ENCODE measurements at regions not wholly inside any gene's neighbourhood (a gene's known extent, or its start where the extent isn't known, plus 50 kb on each side); places are given as distances from the start of the nearest gene placed in this dataset.
"Not testable (repeated sequence)": the region's sequence is repeated elsewhere in the genome, so short reads cannot be mapped to it uniquely, and the experiment has no call there.

- Histone ChIP-seq H3K9me3 (ENCODE audit: control extremely low read depth in 1 of 5, control insufficient read depth in 4 of 5, insufficient read depth in 2 of 5, low read depth in 1 of 5, low read length in 4 of 5) (peaks cover 0 to 2% (median 0%) of the 10 kb centered on the region in 5 experiments), H3K27me3 (replicated peaks in 2 of 5; ENCODE audit: control insufficient read depth in 4 of 5, insufficient read depth in 5 of 5, low read length in 4 of 5) (no peaks in the 10 kb centered on the region), H3K4me3 (ENCODE audit: control insufficient read depth in 1 of 7, extremely low read depth in 1 of 7, insufficient read depth in 4 of 7, low read depth in 2 of 7, low read length in 6 of 7) (no peak overlapping the region), H3K27ac (ENCODE audit: insufficient read depth in 1 of 2, low read depth in 1 of 2, low read length in 2 of 2, poor library complexity in 1 of 2, severe bottlenecking in 2 of 2) (no peak overlapping the region), H3K4me1 (ENCODE audit: control extremely low read depth in 1 of 4, control insufficient read depth in 4 of 4, insufficient read depth in 4 of 4, low read length in 3 of 4) (no peaks in the 10 kb centered on the region), H3K36me3 (ENCODE audit: control insufficient read depth in 4 of 4, insufficient read depth in 4 of 4, low read length in 3 of 4) (no peaks in the 10 kb centered on the region)
- no peak for DNase-seq
- ChIA-PET CTCF (no interaction called here), POLR2A (no interaction called here)
- WGBS (ENCODE audit: insufficient coverage), result no CpG with 5 or more reads among the region's 4 CpGs
Measured at GRCh38 chr5:87588316-87588715, 175.6 kb upstream of the CCNH start.

DNA sequence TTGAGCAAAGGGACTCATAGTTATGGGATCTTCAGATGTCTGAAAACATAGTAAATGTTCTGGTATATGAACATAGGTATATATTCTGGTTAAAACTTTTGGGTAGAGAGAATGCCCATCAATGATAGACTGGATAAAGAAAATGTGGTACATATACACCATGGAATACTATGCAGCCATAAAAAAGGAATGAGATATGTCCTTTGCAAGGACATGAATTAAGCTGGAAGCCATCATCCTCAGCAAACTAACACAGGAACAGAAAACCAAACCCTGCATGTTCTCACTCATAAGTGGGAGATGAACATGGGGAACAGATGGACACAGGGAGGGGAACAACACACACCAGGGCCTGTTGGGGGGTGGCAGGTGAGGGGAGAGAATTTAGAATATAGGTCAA is 171.0 kb upstream of the CCNH start:
- H3K4me3 ChIP-seq (ENCODE audit: control insufficient read depth in 1 of 7, extremely low read depth in 1 of 7, insufficient read depth in 4 of 7, low read depth in 2 of 7, low read length in 6 of 7); H3K36me3 ChIP-seq (ENCODE audit: control insufficient read depth in 4 of 4, insufficient read depth in 4 of 4, low read length in 3 of 4); H3K4me1 ChIP-seq (ENCODE audit: control extremely low read depth in 1 of 4, control insufficient read depth in 4 of 4, insufficient read depth in 4 of 4, low read length in 3 of 4); H3K9me3 ChIP-seq (ENCODE audit: control extremely low read depth in 1 of 5, control insufficient read depth in 4 of 5, insufficient read depth in 2 of 5, low read depth in 1 of 5, low read length in 4 of 5); DNase-seq; H3K27me3 ChIP-seq (replicated peaks in 2 of 5; ENCODE audit: control insufficient read depth in 4 of 5, insufficient read depth in 5 of 5, low read length in 4 of 5); POLR2A ChIA-PET; H3K27ac ChIP-seq (ENCODE audit: insufficient read depth in 1 of 2, low read depth in 1 of 2, low read length in 2 of 2, poor library complexity in 1 of 2, severe bottlenecking in 2 of 2); CTCF ChIA-PET: not testable (repeated sequence)

DNA sequence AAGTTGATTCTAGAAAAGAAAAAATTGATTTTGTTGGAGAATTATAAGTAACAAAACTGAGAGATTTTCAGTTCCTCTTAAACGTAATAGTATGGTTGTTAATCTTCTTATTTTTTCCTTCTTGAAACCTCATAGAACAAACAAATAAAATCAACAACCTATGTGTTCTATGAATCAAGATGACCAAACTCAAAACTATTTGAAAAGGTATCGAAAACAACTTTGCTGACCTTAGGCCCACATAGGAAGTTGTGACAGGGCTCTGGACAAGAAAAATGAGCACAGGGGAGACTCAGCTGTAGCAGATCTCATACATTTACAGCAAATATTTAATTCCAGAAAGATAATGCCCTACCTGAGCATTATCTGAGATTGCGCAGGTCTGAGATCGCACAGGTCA is 169.4 kb upstream of the CCNH start:
- WGBS (ENCODE audit: insufficient coverage), result 100% methylated on average over 1 of the region's 4 CpGs
- Histone ChIP-seq H3K27me3 (replicated peaks in 2 of 5; ENCODE audit: control insufficient read depth in 4 of 5, insufficient read depth in 5 of 5, low read length in 4 of 5) (no peaks in the 10 kb centered on the region), H3K4me1 (ENCODE audit: control extremely low read depth in 1 of 4, control insufficient read depth in 4 of 4, insufficient read depth in 4 of 4, low read length in 3 of 4) (no peaks in the 10 kb centered on the region), H3K36me3 (ENCODE audit: control insufficient read depth in 4 of 4, insufficient read depth in 4 of 4, low read length in 3 of 4) (no peaks in the 10 kb centered on the region), H3K4me3 (ENCODE audit: control insufficient read depth in 1 of 7, extremely low read depth in 1 of 7, insufficient read depth in 4 of 7, low read depth in 2 of 7, low read length in 6 of 7) (no peak overlapping the region), H3K9me3 (ENCODE audit: control extremely low read depth in 1 of 5, control insufficient read depth in 4 of 5, insufficient read depth in 2 of 5, low read depth in 1 of 5, low read length in 4 of 5) (peaks cover 0 to 2% (median 0%) of the 10 kb centered on the region in 5 experiments), H3K27ac (ENCODE audit: insufficient read depth in 1 of 2, low read depth in 1 of 2, low read length in 2 of 2, poor library complexity in 1 of 2, severe bottlenecking in 2 of 2) (no peak overlapping the region)
- DNase-seq, result no peak
- POLR2A ChIA-PET, result no interaction called here
- CTCF ChIA-PET, result no interaction called here

DNA sequence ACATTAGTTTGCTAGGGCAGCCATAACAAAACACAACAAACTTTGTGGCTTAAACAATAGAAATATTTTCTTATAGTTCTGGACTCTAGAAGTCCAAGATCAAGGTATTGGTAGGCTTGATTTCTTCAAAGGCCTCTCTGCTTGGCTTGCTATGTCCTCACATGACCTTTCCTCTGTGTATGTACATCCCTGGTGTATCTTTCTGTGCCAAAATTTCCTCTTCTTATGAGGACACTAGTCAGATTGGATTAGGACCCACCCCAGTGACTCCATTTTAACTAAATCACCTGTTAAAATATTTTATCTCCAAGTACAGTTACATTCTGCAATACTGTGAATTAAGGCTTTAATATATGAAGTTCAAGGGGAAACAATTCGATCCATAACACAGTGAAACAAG is 168.9 kb upstream of the CCNH start:
- no peaks in the 10 kb centered on the region for H3K4me1 ChIP-seq (ENCODE audit: control extremely low read depth in 1 of 4, control insufficient read depth in 4 of 4, insufficient read depth in 4 of 4, low read length in 3 of 4)
- no CpG with 5 or more reads among the region's 1 CpG for WGBS (ENCODE audit: insufficient coverage)
- CTCF ChIA-PET, result no interaction called here
- H3K36me3 ChIP-seq (ENCODE audit: control insufficient read depth in 4 of 4, insufficient read depth in 4 of 4, low read length in 3 of 4), result no peaks in the 10 kb centered on the region
- H3K27ac ChIP-seq (ENCODE audit: insufficient read depth in 1 of 2, low read depth in 1 of 2, low read length in 2 of 2, poor library complexity in 1 of 2, severe bottlenecking in 2 of 2), result no peak overlapping the region
- DNase-seq, result no peak
- peaks cover 0 to 2% (median 0%) of the 10 kb centered on the region in 5 experiments for H3K9me3 ChIP-seq (ENCODE audit: control extremely low read depth in 1 of 5, control insufficient read depth in 4 of 5, insufficient read depth in 2 of 5, low read depth in 1 of 5, low read length in 4 of 5)
- POLR2A ChIA-PET, result no interaction called here
- no peak overlapping the region for H3K4me3 ChIP-seq (ENCODE audit: control insufficient read depth in 1 of 7, extremely low read depth in 1 of 7, insufficient read depth in 4 of 7, low read depth in 2 of 7, low read length in 6 of 7)
- no peaks in the 10 kb centered on the region for H3K27me3 ChIP-seq (replicated peaks in 2 of 5; ENCODE audit: control insufficient read depth in 4 of 5, insufficient read depth in 5 of 5, low read length in 4 of 5)

DNA sequence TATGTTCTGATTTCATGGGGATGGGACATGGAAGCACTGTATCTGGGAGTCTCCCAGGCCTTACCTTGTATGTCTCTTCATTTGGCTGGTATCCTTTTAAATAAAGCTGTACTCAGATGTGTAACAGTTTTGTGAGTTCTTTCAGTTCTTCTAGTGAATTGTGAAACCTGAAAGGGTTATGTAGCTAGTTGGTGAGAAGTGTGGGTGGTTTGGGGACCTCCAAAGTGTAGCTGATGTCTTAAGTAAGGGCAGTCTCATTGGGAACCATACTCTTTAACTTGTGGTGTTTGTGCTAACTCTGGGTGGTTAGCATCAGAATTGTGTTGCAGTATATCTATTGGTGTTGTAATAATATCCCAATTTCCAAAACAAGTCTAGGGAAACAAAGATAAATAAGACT is 166.9 kb upstream of the CCNH start:
- no peak overlapping the region for H3K27ac ChIP-seq (ENCODE audit: insufficient read depth in 1 of 2, low read depth in 1 of 2, low read length in 2 of 2, poor library complexity in 1 of 2, severe bottlenecking in 2 of 2)
- H3K27me3 ChIP-seq (replicated peaks in 2 of 5; ENCODE audit: control insufficient read depth in 4 of 5, insufficient read depth in 5 of 5, low read length in 4 of 5), result no peaks in the 10 kb centered on the region
- ChIA-PET CTCF (no interaction called here), POLR2A (no interaction called here)
- H3K36me3 ChIP-seq (ENCODE audit: control insufficient read depth in 4 of 4, insufficient read depth in 4 of 4, low read length in 3 of 4), result no peaks in the 10 kb centered on the region
- no peaks in the 10 kb centered on the region for H3K4me1 ChIP-seq (ENCODE audit: control extremely low read depth in 1 of 4, control insufficient read depth in 4 of 4, insufficient read depth in 4 of 4, low read length in 3 of 4)
- DNase-seq, result no peak
- peaks cover 0 to 2% (median 0%) of the 10 kb centered on the region in 5 experiments for H3K9me3 ChIP-seq (ENCODE audit: control extremely low read depth in 1 of 5, control insufficient read depth in 4 of 5, insufficient read depth in 2 of 5, low read depth in 1 of 5, low read length in 4 of 5)
- H3K4me3 ChIP-seq (ENCODE audit: control insufficient read depth in 1 of 7, extremely low read depth in 1 of 7, insufficient read depth in 4 of 7, low read depth in 2 of 7, low read length in 6 of 7), result no peak overlapping the region

GRCh38 chr5:87576867-87577266 is 164.1 kb upstream of the CCNH start:
- POLR2A ChIA-PET, result no interaction called here
- no peak overlapping the region for H3K27ac ChIP-seq (ENCODE audit: insufficient read depth in 1 of 2, low read depth in 1 of 2, low read length in 2 of 2, poor library complexity in 1 of 2, severe bottlenecking in 2 of 2)
- H3K9me3 ChIP-seq (ENCODE audit: control extremely low read depth in 1 of 5, control insufficient read depth in 4 of 5, insufficient read depth in 2 of 5, low read depth in 1 of 5, low read length in 4 of 5), result no peaks in the 10 kb centered on the region
- CTCF ChIA-PET, result no interaction called here
- no peaks in the 10 kb centered on the region for H3K27me3 ChIP-seq (replicated peaks in 2 of 5; ENCODE audit: control insufficient read depth in 4 of 5, insufficient read depth in 5 of 5, low read length in 4 of 5)
- no peaks in the 10 kb centered on the region for H3K36me3 ChIP-seq (ENCODE audit: control insufficient read depth in 4 of 4, insufficient read depth in 4 of 4, low read length in 3 of 4)
- DNase-seq, result no peak
- H3K4me3 ChIP-seq (ENCODE audit: control insufficient read depth in 1 of 7, extremely low read depth in 1 of 7, insufficient read depth in 4 of 7, low read depth in 2 of 7, low read length in 6 of 7), result no peak overlapping the region
- H3K4me1 ChIP-seq (ENCODE audit: control extremely low read depth in 1 of 4, control insufficient read depth in 4 of 4, insufficient read depth in 4 of 4, low read length in 3 of 4), result no peaks in the 10 kb centered on the region
- WGBS (ENCODE audit: insufficient coverage), result 100% methylated on average over 1 of the region's 3 CpGs

DNA sequence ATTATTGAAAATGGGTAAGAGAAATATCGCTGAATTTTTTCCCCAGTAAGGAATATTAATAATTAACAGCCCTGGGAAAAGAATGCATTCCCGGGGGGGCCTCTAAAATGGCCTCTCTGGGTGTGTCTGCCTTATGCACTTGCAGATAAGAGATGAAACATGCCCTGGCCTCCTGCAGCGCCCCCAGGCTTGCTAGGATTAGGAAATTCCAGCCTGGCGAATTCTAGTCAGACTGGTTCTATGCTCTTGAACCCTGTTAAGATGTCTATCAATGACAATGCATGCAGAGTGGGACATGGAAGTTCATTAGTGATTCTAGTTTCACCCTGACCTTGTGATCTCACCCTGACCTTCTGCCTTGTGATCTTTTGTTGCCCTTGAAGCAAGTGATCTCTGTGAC is 163.6 kb upstream of the CCNH start:
- CTCF ChIA-PET; H3K36me3 ChIP-seq (ENCODE audit: control insufficient read depth in 4 of 4, insufficient read depth in 4 of 4, low read length in 3 of 4); H3K27ac ChIP-seq (ENCODE audit: insufficient read depth in 1 of 2, low read depth in 1 of 2, low read length in 2 of 2, poor library complexity in 1 of 2, severe bottlenecking in 2 of 2); H3K4me1 ChIP-seq (ENCODE audit: control extremely low read depth in 1 of 4, control insufficient read depth in 4 of 4, insufficient read depth in 4 of 4, low read length in 3 of 4); H3K9me3 ChIP-seq (ENCODE audit: control extremely low read depth in 1 of 5, control insufficient read depth in 4 of 5, insufficient read depth in 2 of 5, low read depth in 1 of 5, low read length in 4 of 5); POLR2A ChIA-PET; DNase-seq; H3K27me3 ChIP-seq (replicated peaks in 2 of 5; ENCODE audit: control insufficient read depth in 4 of 5, insufficient read depth in 5 of 5, low read length in 4 of 5); H3K4me3 ChIP-seq (ENCODE audit: control insufficient read depth in 1 of 7, extremely low read depth in 1 of 7, insufficient read depth in 4 of 7, low read depth in 2 of 7, low read length in 6 of 7): not testable (repeated sequence)
- WGBS (ENCODE audit: insufficient coverage), result 69% methylated on average over 2 of the region's 4 CpGs

DNA sequence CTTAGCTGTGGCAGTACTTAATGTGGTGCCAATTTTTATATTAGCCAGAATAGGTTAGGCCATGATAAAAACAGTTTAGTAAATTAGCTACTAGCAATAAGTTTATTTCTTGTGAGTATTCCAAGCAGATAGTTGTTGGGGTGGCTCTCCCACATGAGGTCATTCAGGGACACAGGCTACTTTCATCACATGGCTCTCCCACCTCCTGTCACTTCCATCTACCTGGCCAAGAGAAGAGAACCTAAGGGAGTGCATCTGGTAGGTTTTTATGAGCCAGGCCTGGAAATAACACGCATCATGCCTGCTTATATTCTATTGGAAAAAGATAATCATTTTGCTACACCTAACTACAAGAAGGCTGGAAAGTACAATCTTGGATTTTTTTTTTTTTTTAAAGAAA is 161.4 kb upstream of the CCNH start:
- DNase-seq, result no peak
- H3K4me3 ChIP-seq (ENCODE audit: control insufficient read depth in 1 of 7, extremely low read depth in 1 of 7, insufficient read depth in 4 of 7, low read depth in 2 of 7, low read length in 6 of 7), result no peak overlapping the region
- no CpG with 5 or more reads among the region's 1 CpG for WGBS (ENCODE audit: insufficient coverage)
- H3K9me3 ChIP-seq (ENCODE audit: control extremely low read depth in 1 of 5, control insufficient read depth in 4 of 5, insufficient read depth in 2 of 5, low read depth in 1 of 5, low read length in 4 of 5), result no peaks in the 10 kb centered on the region
- H3K36me3 ChIP-seq (ENCODE audit: control insufficient read depth in 4 of 4, insufficient read depth in 4 of 4, low read length in 3 of 4), result no peaks in the 10 kb centered on the region
- H3K27me3 ChIP-seq (replicated peaks in 2 of 5; ENCODE audit: control insufficient read depth in 4 of 5, insufficient read depth in 5 of 5, low read length in 4 of 5), result no peaks in the 10 kb centered on the region
- no peak overlapping the region for H3K27ac ChIP-seq (ENCODE audit: insufficient read depth in 1 of 2, low read depth in 1 of 2, low read length in 2 of 2, poor library complexity in 1 of 2, severe bottlenecking in 2 of 2)
- ChIA-PET POLR2A (no interaction called here), CTCF (no interaction called here)
- no peaks in the 10 kb centered on the region for H3K4me1 ChIP-seq (ENCODE audit: control extremely low read depth in 1 of 4, control insufficient read depth in 4 of 4, insufficient read depth in 4 of 4, low read length in 3 of 4)

Measured in common myeloid progenitor, CD34-positive (primary cell).